Bronchial epithelial cell (primary cell): ENCODE measurements at regions not wholly inside any gene's neighbourhood (a gene's known extent, or its start where the extent isn't known, plus 50 kb on each side); places are given as distances from the start of the nearest gene placed in this dataset.

ENCODE experiments used
- DNase-seq: peaks from one replicate; pipeline ENCODE4 v3.0.0-alpha.2; 2010; ENCODE audit warnings: low read depth
- FAIRE-seq: peaks from 2 replicates; lab custom pipeline; 2011; peaks lifted over from hg19 to GRCh38; lab: Jason Lieb, UNC
- H3K27me3 ChIP-seq: 2 replicates; pipeline ENCODE4 v1.5.1; 2011; ENCODE audit warnings: low read length; ENCODE audit not compliant: control insufficient read depth, insufficient read depth
- H3K36me3 ChIP-seq: 2 replicates; pipeline ENCODE4 v1.5.1; 2011; ENCODE audit warnings: low read length; ENCODE audit not compliant: control insufficient read depth, insufficient read depth
- H3K4me3 ChIP-seq: 2 replicates; pipeline ENCODE4 v1.5.1; 2011; ENCODE audit warnings: mild to moderate bottlenecking, low read depth, low read length, control low read depth
- CTCF ChIP-seq: IDR thresholded peaks from 2 replicates; pipeline ENCODE4 v1.5.1; 2011; ENCODE audit warnings: mild to moderate bottlenecking, moderate library complexity, low read length, control low read depth, inconsistent platforms; ENCODE audit not compliant: insufficient read depth, severe bottlenecking

GRCh38 chr17:31741371-31741770 is 117.7 kb downstream of the COPRS start:
- Histone ChIP-seq H3K36me3 (no peaks in the 10 kb centered on the region), H3K4me3 (no peak overlapping the region), H3K27me3 (no peaks in the 10 kb centered on the region)
- DNase-seq = no peak
- no peak for TF ChIP-seq CTCF
- FAIRE-seq = no peak

GRCh38 chr17:31740611-31741082 is 118.4 kb downstream of the COPRS start:
- Histone ChIP-seq H3K27me3 (no peaks in the 10 kb centered on the region), H3K36me3 (no peaks in the 10 kb centered on the region), H3K4me3 (no peak overlapping the region)
- FAIRE-seq (no peak), DNase-seq (no peak)
- no peak for TF ChIP-seq CTCF

- DNase-seq (peak; percentile 53), FAIRE-seq (peak; percentile 50)
- H3K36me3 ChIP-seq = no peaks in the 10 kb centered on the region
- no peak overlapping the region for H3K4me3 ChIP-seq
- no peaks in the 10 kb centered on the region for H3K27me3 ChIP-seq
- TF ChIP-seq CTCF = no peak
Observed at GRCh38 chr17:31738996-31739699, 119.9 kb downstream of the COPRS start.

GRCh38 chr17:31738488-31738887 is 120.6 kb downstream of the COPRS start:
- Histone ChIP-seq H3K4me3 (no peak overlapping the region), H3K36me3 (no peaks in the 10 kb centered on the region), H3K27me3 (no peaks in the 10 kb centered on the region)
- FAIRE-seq (no peak), DNase-seq (no peak)
- TF ChIP-seq CTCF = no peak

GRCh38 chr17:31738067-31738466 is 121.0 kb downstream of the COPRS start:
- Histone ChIP-seq H3K4me3 (no peak overlapping the region), H3K27me3 (no peaks in the 10 kb centered on the region), H3K36me3 (no peaks in the 10 kb centered on the region)
- TF ChIP-seq CTCF = no peak
- FAIRE-seq (no peak), DNase-seq (no peak)
